GM21786 (cell line): ENCODE measurements at regions not wholly inside any gene's neighbourhood (a gene's known extent, or its start where the extent isn't known, plus 50 kb on each side); places are given as distances from the start of the nearest gene placed in this dataset.
A peak's percentile ranks its signal among the peaks of the same experiment; 100 is the strongest.
"Not testable (repeated sequence)": the region's sequence is repeated elsewhere in the genome, so short reads cannot be mapped to it uniquely, and the experiment has no call there.

Source experiments
- ATAC-seq: cut with Tn5 transposase; IDR thresholded peaks from one replicate; pipeline ENCODE4 v1.9.1; 2021; ENCODE audit not compliant: unreplicated experiment

DNA sequence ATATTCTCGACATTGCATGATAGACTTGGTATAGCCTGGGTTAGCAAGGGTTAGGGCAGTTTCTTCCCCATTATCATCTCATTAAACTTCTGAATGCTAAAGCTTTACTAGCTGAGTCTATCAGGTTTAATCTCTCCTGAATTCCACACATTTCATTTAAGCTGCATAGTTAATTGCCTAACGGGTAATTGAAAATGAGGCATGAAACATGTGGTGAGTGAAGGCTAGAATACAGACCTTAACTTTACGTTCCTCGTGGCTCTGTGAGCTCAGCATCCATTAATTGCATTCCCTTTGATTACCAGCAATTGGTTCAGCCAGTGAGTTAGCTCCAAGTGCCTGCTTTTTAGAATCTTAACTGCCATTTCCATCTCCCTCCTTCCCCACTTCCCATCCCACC is 126.5 kb upstream of the MEX3C start:
- no peak for ATAC-seq

DNA sequence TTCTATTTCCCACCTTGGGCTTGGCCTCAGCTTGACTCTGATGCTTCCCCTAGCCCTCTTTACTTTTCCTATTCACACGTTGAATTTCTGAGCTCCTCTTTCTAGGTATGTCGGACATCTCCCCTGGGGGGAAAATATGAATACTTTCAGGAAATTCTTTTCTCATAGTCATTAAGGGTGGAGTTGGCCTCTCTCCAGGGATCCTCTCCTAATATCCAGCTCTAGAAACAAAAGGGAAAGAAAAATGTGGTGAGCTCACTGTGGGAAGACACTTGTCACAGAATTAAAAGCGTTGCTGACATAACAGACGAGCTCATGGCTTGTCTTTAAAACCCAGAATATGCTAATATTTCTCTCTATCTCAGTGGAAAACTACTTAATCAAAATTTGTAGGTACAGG is 132.7 kb upstream of the MEX3C start:
- no peak for ATAC-seq

DNA sequence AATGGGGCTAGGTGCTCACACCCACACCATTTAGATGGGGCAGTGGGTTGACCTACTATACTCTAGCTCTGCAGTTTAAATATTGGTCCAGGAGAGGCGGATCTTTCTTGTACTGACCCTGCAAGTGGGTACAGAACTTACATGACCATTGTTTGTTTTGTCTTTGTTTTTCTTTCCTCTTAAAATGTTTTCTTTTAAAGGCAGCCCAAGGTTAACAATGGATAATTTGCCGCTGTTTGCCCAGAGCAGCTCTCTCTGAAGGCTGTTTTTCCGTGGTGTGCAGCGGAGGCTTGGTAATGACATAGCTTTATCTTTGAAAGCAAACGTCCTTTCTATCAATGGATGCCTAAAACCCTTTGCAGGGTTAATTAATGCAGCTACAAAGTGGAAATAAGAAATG is 133.3 kb upstream of the MEX3C start:
- ATAC-seq = no peak

DNA sequence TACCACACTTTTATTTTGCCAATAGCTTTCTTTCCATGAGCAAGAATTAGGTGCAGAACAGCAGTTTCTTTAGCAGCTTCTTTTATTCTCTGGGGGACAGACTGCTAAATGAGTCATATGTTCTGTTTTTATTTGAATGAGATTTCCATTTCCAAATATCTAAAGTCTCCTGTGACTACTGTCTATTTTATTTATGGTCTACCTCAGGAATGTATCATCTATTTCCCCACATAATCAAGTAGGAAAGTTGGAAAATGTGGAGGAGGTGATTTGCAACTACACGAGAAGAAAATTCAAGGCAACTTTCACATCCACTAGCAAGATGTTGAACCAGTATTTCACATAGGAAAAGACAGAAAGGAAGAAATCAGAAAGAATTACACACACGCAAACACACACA is 139.9 kb upstream of the MEX3C start:
- ATAC-seq = no peak

DNA sequence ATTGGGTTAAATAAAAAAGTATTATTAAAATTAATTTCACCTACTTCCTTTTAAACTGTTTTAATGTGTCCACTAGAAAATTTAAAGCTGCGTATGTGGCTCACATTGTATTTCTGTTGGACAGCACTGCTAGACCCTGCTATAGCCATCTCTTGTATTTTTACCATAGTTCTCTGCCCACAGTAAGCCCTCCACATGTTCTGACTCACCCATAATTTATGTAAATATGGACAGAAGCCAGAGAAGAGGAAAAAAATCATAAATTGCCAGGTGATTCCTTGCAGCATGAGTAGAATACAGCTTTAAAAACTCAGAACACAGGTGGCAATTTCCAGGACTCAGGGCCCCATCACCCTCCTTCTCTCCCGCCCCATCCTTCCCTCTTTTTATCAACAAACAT is 142.4 kb upstream of the MEX3C start:
- no peak for ATAC-seq

DNA sequence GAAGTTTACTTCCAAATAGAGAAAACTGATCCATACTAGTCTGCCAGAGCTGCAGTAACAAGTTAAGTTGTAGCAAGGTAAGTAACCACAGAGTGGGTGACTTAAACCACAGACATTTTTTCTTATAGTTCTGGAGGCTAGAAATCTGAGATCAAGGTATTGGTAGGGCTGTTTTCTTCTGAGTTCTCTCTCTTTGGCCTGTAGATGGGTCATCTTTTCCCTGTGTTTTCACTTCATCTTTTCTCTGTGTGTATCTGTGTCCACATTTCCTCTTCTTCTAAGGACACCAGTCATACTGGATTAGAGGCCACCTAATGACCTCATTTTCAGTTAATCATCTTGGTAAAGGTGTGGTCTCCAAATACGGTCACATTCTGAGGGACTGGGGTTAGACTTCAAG is 142.9 kb upstream of the MEX3C start:
- no peak for ATAC-seq

DNA sequence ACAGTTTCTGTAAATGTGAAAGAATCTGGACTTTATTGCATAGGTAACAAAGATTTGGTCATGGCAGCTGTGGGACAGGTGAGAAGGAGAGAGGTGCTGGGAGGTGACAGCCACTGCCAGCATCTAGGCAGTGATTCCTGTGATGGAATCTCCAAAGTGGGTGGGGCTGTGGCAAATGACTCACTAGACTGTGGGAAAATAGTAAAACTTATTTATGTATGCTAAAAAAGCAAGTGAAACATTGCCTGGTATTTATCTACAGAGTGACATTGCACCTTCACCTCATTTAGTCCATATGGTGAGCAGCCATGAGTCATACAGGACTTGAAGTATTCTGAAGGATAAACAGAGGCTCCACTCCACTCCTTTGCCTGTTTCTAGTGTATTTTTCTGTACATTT is 145.3 kb upstream of the MEX3C start:
- no peak for ATAC-seq

DNA sequence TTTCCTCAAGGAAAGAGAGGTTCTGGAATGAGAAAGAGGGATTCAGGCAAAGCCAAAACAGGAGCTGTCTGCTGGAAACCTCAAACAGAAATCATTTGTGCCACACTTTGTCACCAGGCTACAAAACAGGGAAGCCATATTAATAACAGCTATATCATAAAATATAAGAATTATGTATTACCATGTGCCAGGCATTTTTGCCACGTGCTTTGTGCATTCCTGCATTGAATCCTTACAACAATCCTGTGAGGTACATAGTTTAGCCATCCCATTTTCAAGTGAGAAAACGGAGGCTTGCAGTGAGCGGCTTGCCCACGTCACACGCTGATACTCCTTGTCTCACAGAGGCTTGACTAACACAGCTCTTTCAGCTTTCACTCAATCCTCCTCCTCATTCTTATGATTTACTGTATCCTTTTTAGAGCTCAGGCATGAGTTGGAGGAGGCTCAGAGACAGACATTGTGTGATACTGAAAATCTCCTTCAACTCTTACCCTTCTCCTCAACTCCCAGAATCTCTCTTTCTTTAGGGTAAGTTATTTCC is 148.4 kb upstream of the MEX3C start:
- ATAC-seq = no peak

DNA sequence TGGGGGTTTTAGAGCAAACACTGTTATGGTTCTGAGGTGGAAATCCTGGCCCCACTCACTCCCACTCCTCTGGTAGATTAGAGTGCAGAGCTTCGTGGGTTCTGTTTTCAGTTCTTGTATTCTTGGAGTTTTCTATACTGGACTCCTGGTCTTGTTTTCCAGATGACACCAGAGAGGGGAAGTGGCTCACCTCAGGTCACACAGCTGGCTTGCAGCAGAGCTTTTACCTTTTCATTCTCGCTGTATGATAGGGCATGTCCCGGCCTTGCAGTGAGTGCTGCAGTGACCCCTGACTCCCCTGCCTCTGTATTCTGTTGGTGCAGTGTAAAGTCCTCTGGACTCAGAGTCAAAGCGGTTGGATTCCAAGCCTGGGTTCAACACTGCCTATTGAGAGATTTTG is 148.9 kb upstream of the MEX3C start:
- ATAC-seq = no peak

DNA sequence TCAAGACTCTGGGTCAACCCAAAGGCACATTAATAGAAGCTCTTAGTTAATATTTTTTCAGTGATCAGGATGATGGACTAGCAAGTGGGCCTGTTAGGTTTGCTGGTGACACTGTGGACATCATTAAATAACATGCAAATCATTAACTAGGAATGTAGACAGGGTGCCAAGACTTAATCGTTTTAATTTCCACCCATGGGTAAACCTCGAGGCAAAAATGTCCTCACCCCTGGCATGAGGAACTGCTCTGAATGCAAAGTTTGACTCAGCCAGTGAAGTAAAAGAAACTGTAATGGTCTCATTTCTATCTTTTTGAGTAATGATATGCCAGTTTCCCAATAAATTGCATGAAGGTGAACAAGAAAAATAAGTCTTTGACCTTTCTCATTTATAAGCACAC is 152.6 kb upstream of the MEX3C start:
- ATAC-seq = no peak

DNA sequence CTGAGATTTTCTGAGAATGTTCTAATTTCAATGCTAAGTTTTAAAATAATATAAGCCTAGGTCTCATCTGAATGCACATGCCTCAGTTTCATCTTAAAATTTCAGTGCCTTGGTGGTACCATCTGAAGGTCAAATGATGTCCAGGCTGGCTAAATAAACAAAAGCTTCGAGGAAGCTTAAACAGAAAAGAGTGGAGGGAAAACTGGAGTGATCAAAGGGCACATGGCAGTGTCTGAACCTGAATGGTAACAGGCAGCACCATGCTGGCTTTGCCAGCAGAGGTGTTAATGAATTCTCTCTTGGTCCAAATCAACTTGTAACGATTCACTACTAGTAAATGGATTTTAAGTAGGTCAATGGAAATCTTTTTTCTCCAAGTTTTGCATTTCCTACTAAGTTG is 158.4 kb upstream of the MEX3C start:
- no peak for ATAC-seq

DNA sequence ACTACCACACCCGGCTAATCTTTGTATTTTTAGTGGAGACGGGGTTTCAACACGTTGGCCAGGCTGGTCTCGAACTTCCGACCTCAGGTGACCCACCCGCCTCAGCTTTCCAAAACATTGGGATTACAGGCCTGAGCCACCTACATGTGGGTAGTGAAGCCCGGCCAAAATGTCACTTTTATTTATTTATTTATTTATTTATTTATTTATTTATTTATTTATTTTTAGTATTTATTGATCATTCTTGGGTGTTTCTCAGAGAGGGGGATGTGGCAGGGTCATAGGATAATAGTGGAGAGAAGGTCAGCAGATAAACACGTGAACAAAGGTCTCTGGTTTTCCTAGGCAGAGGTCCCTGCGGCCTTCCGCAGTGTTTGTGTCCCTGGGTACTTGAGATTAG is 162.8 kb upstream of the MEX3C start:
- not testable (repeated sequence) for ATAC-seq

DNA sequence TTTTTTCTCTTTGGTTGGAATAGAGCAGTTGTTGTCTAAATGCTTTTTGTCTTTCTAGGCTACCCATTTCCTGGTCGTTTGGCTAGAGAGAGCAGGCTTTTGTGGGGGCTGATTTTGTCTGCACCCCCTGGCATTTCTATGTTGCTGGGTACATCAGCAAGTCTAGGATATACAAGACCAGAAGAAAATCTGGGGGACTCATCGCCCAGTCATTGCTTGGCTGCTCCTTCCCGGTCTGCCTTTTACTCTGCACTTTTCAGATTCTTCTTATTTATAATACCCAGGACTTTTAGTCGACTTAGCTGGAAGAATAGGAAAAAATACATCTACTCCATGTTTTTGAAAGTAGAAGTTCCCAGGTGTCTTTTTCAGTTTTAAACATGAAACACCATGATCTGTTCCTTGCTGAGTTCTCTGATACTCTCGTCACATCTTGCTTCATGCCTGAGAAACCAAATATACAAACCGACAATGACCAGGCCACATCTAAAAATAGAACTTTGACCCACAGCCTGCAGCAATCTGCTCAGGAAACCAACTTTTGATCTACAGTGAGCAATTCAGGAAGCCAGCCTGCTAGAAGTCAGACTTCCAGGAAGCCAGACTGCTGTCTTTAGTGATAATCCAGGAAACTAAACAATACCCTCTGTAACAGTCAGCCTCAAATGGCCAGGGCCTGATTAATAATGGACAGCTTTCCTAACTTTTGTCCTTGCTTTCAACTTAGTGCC is 163.8 kb upstream of the MEX3C start:
- ATAC-seq = peak; percentile 78

DNA sequence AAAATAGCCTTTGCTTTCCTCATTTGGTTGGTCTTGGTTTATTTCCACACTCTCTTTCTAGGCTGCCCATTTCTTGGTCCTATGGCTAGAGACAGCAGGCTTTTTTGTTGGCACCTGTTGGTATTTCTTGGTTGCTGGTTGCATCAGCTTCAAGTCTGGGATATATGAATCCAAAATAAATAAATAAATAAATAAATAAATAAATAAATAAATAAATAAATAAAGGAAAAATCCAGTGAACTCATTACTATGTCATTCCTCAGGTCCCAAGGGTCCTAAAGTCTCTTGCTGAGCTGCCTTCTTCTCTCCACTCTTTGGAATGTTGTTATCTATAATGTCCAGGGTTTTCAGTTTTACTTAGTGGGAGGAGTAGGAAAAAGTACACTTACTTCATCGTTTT is 165.9 kb upstream of the MEX3C start:
- ATAC-seq = no peak

DNA sequence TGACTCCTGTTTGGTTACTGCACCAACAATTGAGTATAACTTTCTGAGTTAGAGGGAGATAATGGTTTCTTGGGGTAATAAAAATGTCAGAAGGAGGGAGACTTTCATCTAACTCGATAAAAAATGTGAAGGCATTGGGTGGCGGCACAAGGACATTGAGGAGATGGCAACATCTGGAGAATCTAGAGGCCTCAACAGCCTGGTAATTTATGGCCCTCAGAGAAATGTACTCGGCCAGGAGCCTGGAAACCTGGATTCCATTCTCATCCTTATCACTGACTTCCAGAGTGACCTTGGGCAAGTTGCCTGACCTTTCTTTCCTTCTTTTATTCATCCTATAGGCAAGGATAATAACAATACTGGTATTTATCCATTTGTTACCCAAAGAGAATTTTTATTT is 173.5 kb upstream of the MEX3C start:
- ATAC-seq = no peak

DNA sequence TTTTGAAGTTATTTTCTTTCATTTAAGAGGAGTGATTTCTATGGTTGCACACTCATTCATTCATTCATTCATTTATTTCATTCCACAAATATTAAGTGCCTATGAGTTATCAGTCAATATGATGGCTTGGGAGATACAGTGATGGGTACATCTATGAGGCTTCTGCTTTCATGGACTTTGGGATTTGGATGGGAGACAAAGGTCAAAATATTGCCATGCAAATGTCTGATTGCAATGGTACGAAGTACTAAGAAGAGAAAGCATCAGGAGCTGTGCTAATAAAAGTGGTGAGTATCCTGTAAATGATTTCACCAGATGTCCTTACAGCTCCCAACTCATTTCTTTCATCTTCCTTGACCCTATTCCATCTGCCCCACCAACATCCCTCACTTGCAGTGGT is 174.4 kb upstream of the MEX3C start:
- no peak for ATAC-seq

DNA sequence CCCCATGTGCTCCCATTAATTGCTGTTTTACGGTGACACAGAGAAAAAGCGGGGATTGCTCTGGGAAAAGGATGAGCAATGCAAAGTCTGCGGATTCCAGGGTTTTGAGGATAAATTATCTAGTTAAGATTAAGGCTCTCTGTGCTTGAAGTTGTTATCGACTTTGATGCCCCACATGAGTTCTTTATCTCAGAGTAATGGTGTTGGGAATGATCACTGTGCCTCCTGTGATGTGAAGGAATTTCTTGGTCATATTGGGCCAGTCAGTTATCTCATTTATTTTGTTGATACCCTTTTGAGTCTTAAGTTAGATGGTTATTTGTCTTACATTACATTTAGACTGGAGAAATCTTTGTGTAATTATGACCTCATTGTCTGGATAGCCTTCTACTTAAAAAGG is 184.6 kb upstream of the MEX3C start:
- no peak for ATAC-seq

DNA sequence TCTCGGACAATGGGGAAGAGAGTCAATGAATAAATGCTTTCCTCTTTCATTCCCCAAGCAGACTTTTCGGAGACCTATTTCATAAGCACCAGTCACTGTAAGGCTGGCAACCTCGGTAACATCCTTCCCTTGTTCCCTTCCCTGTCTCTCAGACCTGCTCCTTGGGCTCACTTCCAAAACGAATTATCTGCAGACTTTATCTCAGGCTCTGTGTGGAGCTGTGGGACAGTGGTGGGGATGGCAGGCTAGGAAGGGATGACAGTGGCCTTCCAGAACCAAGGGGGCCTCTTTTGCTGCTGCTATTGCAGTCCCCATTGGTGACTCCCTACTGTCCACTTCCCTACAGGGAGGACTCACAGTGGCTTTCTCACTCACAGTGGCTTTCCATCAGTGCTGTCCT is 185.6 kb upstream of the MEX3C start:
- no peak for ATAC-seq

DNA sequence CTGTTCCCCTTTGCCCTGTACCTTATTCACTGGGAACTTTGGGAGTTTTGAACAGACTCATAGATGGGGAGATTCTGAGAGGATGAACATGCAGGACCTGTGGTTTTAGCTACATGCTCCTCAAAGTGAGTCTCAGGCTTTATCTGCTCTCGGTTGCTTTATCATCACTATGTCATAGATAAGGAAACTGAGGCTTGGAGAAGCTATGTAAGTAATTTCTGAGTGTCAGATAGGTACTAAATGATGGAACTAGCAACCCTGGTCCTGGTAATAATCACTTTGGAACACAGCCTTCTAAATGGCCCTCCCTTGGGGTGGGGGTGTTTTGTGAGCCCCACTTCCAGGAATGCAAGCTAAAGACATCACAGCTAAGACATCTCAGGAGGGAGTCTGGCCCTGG is 186.2 kb upstream of the MEX3C start:
- ATAC-seq = no peak

DNA sequence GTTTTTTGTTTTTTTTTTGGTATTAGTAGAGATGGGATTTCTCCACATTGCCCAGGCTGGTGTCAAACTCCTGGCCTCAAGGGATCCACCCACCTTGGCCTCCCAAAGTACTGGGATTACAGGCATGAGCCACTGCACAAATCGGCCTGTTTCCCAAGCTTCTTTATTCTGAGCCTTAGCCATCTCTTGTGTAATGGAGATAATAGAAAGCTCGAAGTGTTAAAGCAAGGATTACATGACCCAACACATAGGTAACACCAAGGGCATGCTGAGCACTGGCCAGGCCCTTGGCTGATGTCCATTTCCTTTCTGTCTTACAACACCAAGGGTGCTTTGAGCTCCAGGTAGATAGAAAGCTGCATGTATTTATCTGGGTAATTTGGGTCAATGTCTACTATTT is 187.8 kb upstream of the MEX3C start:
- no peak for ATAC-seq

DNA sequence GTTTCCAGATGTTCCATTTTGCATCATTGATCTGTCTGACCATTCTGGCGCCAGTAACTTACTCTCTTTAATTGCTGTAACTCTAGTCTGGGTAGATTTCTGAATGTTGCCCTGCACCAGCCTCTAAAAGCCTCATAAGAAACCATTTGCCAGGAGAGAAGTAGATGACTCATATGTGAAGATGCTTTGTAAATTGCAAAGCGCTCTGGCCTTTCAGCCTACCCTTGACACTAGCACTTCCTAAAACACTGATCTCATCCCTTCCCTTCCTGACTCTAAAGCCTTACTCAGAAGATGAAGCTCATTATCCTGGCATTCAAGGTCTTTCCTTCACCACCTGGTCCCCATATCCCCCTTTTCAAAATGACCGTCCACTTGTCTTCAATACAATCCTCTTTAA is 193.2 kb upstream of the MEX3C start:
- no peak for ATAC-seq

DNA sequence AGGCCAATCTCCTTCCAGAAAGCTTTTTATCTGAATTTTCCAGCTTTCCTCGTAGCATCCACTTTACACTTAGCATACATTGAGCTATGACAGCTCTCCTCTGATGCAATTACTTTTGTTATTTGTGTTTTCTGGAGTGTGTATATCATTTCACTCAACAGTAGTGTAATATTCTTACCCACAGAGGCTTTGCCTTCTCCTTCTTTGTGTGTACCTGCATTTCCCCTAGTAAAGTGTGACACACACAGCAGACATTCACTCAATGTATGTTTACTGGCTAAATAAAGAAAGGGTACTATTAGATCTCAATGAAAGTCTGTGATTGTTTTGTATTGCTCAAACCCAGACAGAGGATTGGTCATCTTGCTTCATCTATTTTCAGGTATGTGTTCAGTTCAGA is 193.7 kb upstream of the MEX3C start:
- ATAC-seq = no peak

DNA sequence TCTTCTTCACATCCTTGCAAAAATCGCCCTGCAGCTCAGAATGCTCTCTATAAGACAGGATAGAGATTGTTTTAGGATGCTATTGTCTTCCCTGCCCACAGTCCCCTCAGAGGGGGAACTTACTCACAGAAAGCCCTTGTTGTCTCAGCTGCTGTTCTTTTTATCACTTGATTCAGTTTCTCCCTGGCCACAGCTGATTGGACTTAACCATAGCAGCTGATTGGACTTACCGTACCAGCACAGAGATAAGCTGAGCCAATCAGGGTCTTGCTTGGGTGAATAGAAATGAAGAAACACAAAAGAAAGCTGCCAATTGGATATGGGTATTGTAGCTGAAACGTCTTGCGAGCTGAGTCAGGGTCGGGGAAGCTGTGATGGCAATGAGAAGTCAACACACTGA is 194.2 kb upstream of the MEX3C start:
- no peak for ATAC-seq
